Activated CD8-positive, alpha-beta T cell treated with anti-CD3 and anti-CD28 coated beads, Interleukin-2, amount 10 ng/mL, durations not matched to agents 7 days and 5 days (primary cell): ENCODE measurements at regions not wholly inside any gene's neighbourhood (a gene's known extent, or its start where the extent isn't known, plus 50 kb on each side); places are given as distances from the start of the nearest gene placed in this dataset.

Source experiments
- ATAC-seq: fragments of 150-1000 bp; cut with Tn5 transposase; one replicate; pipeline ENCODE4 v1.10.0; 2021; ENCODE audit warnings: moderate library complexity
- CTCF ChIA-PET: fragments of 350-600 bp; sonication (Branson Sonifier 250); formaldehyde crosslinking; loops from one replicate; lab custom pipeline; 2021; ENCODE audit warnings: antibody characterized with exemption; lab: Charles Lee
- POLR2A ChIA-PET: fragments of 350-600 bp; sonication (Branson Sonifier 250); formaldehyde crosslinking; loops from one replicate; lab custom pipeline; 2021; ENCODE audit warnings: antibody characterized with exemption; lab: Charles Lee
- DNase-seq: peaks from one replicate; pipeline ENCODE4 v3.0.0-alpha.2; 2020
- H3K27ac Mint-ChIP-seq: one replicate; pipeline ENCODE4 v1.8.0; 2021; ENCODE audit warnings: mild to moderate bottlenecking, mixed read lengths
- H3K27me3 Mint-ChIP-seq: one replicate; pipeline ENCODE4 v1.8.0; 2021; ENCODE audit warnings: low read depth, mixed read lengths
- H3K36me3 Mint-ChIP-seq: one replicate; pipeline ENCODE4 v1.8.0; 2021; ENCODE audit warnings: low read depth, mixed read lengths
- H3K4me1 Mint-ChIP-seq: one replicate; pipeline ENCODE4 v1.8.0; 2021; ENCODE audit warnings: low read depth, mixed read lengths
- H3K4me3 Mint-ChIP-seq: one replicate; pipeline ENCODE4 v1.8.0; 2021; ENCODE audit warnings: mild to moderate bottlenecking, mixed read lengths
- H3K9me3 Mint-ChIP-seq: one replicate; pipeline ENCODE4 v1.8.0; 2022; ENCODE audit warnings: mixed read lengths; ENCODE audit not compliant: insufficient read depth

GRCh38 chr14:66117600-66117999 lies 368.6 kb upstream of the CCDC196 start:
- H3K4me3 Mint-ChIP-seq, result no peak overlapping the region
- ChIA-PET CTCF (no interaction called here), POLR2A (no interaction called here)
- no peak overlapping the region for H3K27ac Mint-ChIP-seq
- no peaks in the 10 kb centered on the region for H3K4me1 Mint-ChIP-seq
- DNase-seq, result no peak
- no peak for ATAC-seq
- peaks cover 17% of the 10 kb centered on the region for H3K27me3 Mint-ChIP-seq
- no peaks in the 10 kb centered on the region for H3K36me3 Mint-ChIP-seq
- H3K9me3 Mint-ChIP-seq, result no peaks in the 10 kb centered on the region

- DNase-seq (no peak), ATAC-seq (no peak)
- H3K4me1 Mint-ChIP-seq, result no peaks in the 10 kb centered on the region
- POLR2A ChIA-PET, result no interaction called here
- H3K4me3 Mint-ChIP-seq, result no peak overlapping the region
- H3K27ac Mint-ChIP-seq, result no peak overlapping the region
- peaks cover 18% of the 10 kb centered on the region for H3K27me3 Mint-ChIP-seq
- CTCF ChIA-PET, result no interaction called here
- no peaks in the 10 kb centered on the region for H3K9me3 Mint-ChIP-seq
- no peaks in the 10 kb centered on the region for H3K36me3 Mint-ChIP-seq
Observed at GRCh38 chr14:66119606-66120231, 366.5 kb upstream of the CCDC196 start.

- ChIA-PET CTCF (no interaction called here), POLR2A (no interaction called here)
- Mint-ChIP-seq H3K9me3 (no peaks in the 10 kb centered on the region), H3K4me1 (no peaks in the 10 kb centered on the region), H3K36me3 (no peaks in the 10 kb centered on the region), H3K27me3 (peaks cover 17% of the 10 kb centered on the region), H3K27ac (no peak overlapping the region), H3K4me3 (no peak overlapping the region)
- ATAC-seq, result no peak
- no peak for DNase-seq
Observed at GRCh38 chr14:66120402-66120801, 365.8 kb upstream of the CCDC196 start.

- H3K27me3 Mint-ChIP-seq, result peaks cover 14% of the 10 kb centered on the region
- ATAC-seq (no peak), DNase-seq (no peak)
- H3K9me3 Mint-ChIP-seq, result no peaks in the 10 kb centered on the region
- CTCF ChIA-PET, result no interaction called here
- no peaks in the 10 kb centered on the region for H3K36me3 Mint-ChIP-seq
- H3K27ac Mint-ChIP-seq, result no peak overlapping the region
- H3K4me1 Mint-ChIP-seq, result no peaks in the 10 kb centered on the region
- no peak overlapping the region for H3K4me3 Mint-ChIP-seq
- POLR2A ChIA-PET, result no interaction called here
Observed at GRCh38 chr14:66121859-66122258, 364.3 kb upstream of the CCDC196 start.

GRCh38 chr14:66129224-66129623 lies 356.9 kb upstream of the CCDC196 start:
- H3K4me3 Mint-ChIP-seq, result no peak overlapping the region
- ChIA-PET CTCF (no interaction called here), POLR2A (interaction anchor here (0.6 kb wide), 1 partner anchor 106 kb away, joined by 3 read pairs; no protein-coding TSS in a partner anchor)
- H3K4me1 Mint-ChIP-seq, result no peaks in the 10 kb centered on the region
- no peak for ATAC-seq
- H3K36me3 Mint-ChIP-seq, result no peaks in the 10 kb centered on the region
- H3K27me3 Mint-ChIP-seq, result peaks cover 11% of the 10 kb centered on the region
- no peaks in the 10 kb centered on the region for H3K9me3 Mint-ChIP-seq
- no peak for DNase-seq
- no peak overlapping the region for H3K27ac Mint-ChIP-seq

GRCh38 chr14:66131111-66131510 lies 355.1 kb upstream of the CCDC196 start:
- POLR2A ChIA-PET, result no interaction called here
- no peak overlapping the region for H3K27ac Mint-ChIP-seq
- peaks cover 9% of the 10 kb centered on the region for H3K27me3 Mint-ChIP-seq
- ATAC-seq (no peak), DNase-seq (no peak)
- no peaks in the 10 kb centered on the region for H3K36me3 Mint-ChIP-seq
- no peaks in the 10 kb centered on the region for H3K9me3 Mint-ChIP-seq
- H3K4me1 Mint-ChIP-seq, result no peaks in the 10 kb centered on the region
- CTCF ChIA-PET, result no interaction called here
- no peak overlapping the region for H3K4me3 Mint-ChIP-seq

GRCh38 chr14:66133666-66134065 lies 352.5 kb upstream of the CCDC196 start:
- ChIA-PET POLR2A (no interaction called here), CTCF (no interaction called here)
- H3K4me3 Mint-ChIP-seq, result no peak overlapping the region
- H3K4me1 Mint-ChIP-seq, result no peaks in the 10 kb centered on the region
- ATAC-seq (no peak), DNase-seq (no peak)
- H3K36me3 Mint-ChIP-seq, result no peaks in the 10 kb centered on the region
- no peaks in the 10 kb centered on the region for H3K9me3 Mint-ChIP-seq
- no peaks in the 10 kb centered on the region for H3K27me3 Mint-ChIP-seq
- no peak overlapping the region for H3K27ac Mint-ChIP-seq

- POLR2A ChIA-PET, result no interaction called here
- Mint-ChIP-seq H3K36me3 (no peaks in the 10 kb centered on the region), H3K4me1 (no peaks in the 10 kb centered on the region)
Observed at GRCh38 chr14:66135831-66136230, 350.3 kb upstream of the CCDC196 start.

GRCh38 chr14:66137081-66137480 lies 349.1 kb upstream of the CCDC196 start:
- Mint-ChIP-seq H3K36me3 (no peaks in the 10 kb centered on the region), H3K27ac (no peak overlapping the region), H3K9me3 (no peaks in the 10 kb centered on the region), H3K27me3 (no peaks in the 10 kb centered on the region), H3K4me1 (no peaks in the 10 kb centered on the region), H3K4me3 (no peak overlapping the region)
- ChIA-PET CTCF (no interaction called here), POLR2A (no interaction called here)
- DNase-seq (no peak), ATAC-seq (no peak)

More at GRCh38 chr14:66135831-66136230, 350.3 kb upstream of the CCDC196 start:
- Mint-ChIP-seq H3K27me3 (no peaks in the 10 kb centered on the region), H3K4me3 (no peak overlapping the region), H3K9me3 (no peaks in the 10 kb centered on the region), H3K27ac (no peak overlapping the region)
- DNase-seq, result no peak
- ATAC-seq, result no peak
- CTCF ChIA-PET, result no interaction called here

GRCh38 chr14:66139432-66139831 lies 346.7 kb upstream of the CCDC196 start:
- CTCF ChIA-PET, result no interaction called here
- DNase-seq (no peak), ATAC-seq (no peak)
- no peak overlapping the region for H3K4me3 Mint-ChIP-seq
- POLR2A ChIA-PET, result no interaction called here
- H3K36me3 Mint-ChIP-seq, result no peaks in the 10 kb centered on the region
- H3K9me3 Mint-ChIP-seq, result no peaks in the 10 kb centered on the region
- H3K4me1 Mint-ChIP-seq, result no peaks in the 10 kb centered on the region
- no peak overlapping the region for H3K27ac Mint-ChIP-seq
- peaks cover 4% of the 10 kb centered on the region for H3K27me3 Mint-ChIP-seq

- Mint-ChIP-seq H3K27me3 (peaks cover 10% of the 10 kb centered on the region), H3K36me3 (no peaks in the 10 kb centered on the region), H3K4me3 (no peak overlapping the region), H3K9me3 (no peaks in the 10 kb centered on the region), H3K4me1 (no peaks in the 10 kb centered on the region), H3K27ac (no peak overlapping the region)
- DNase-seq, result no peak
- POLR2A ChIA-PET, result no interaction called here
- CTCF ChIA-PET, result no interaction called here
- no peak for ATAC-seq
Observed at GRCh38 chr14:66140213-66140918, 345.8 kb upstream of the CCDC196 start.

- CTCF ChIA-PET, result no interaction called here
- no peak for DNase-seq
- no peak overlapping the region for H3K4me3 Mint-ChIP-seq
- no peaks in the 10 kb centered on the region for H3K36me3 Mint-ChIP-seq
- no peaks in the 10 kb centered on the region for H3K4me1 Mint-ChIP-seq
- H3K9me3 Mint-ChIP-seq, result no peaks in the 10 kb centered on the region
- H3K27ac Mint-ChIP-seq, result no peak overlapping the region
- POLR2A ChIA-PET, result no interaction called here
- ATAC-seq, result no peak
- peaks cover 10% of the 10 kb centered on the region for H3K27me3 Mint-ChIP-seq
Observed at GRCh38 chr14:66140963-66141362, 345.2 kb upstream of the CCDC196 start.
